Stimulated activated CD4-positive, alpha-beta T cell treated with anti-CD3 and anti-CD28 coated beads, Interleukin-4, amount 100 ng/mL, for 1 hour (primary cell): ENCODE measurements at regions not wholly inside any gene's neighbourhood (a gene's known extent, or its start where the extent isn't known, plus 50 kb on each side); places are given as distances from the start of the nearest gene placed in this dataset.

Source experiments
- DNase-seq: peaks from one replicate; pipeline ENCODE4 v3.0.0-alpha.2; 2020

- no peak for DNase-seq
These were observed 57.8 kb downstream of the PRLHR start for GRCh38 chr10:118537623-118538022.

- DNase-seq, result no peak
These were observed 61.3 kb downstream of the PRLHR start for GRCh38 chr10:118534136-118534535.

- no peak for DNase-seq
These were observed 64.2 kb downstream of the PRLHR start for GRCh38 chr10:118531105-118531852.

- DNase-seq, result no peak
These were observed 67.0 kb downstream of the PRLHR start for GRCh38 chr10:118528426-118528825.

GRCh38 chr10:118523775-118524174 lies 71.7 kb downstream of the PRLHR start:
- DNase-seq, result no peak

GRCh38 chr10:118522791-118523498 lies 72.5 kb downstream of the PRLHR start:
- no peak for DNase-seq

GRCh38 chr10:118521415-118522117 lies 73.9 kb downstream of the PRLHR start:
- no peak for DNase-seq

- DNase-seq, result no peak
These were observed 75.2 kb downstream of the PRLHR start for GRCh38 chr10:118520116-118520742.

- no peak for DNase-seq
These were observed 77.4 kb downstream of the PRLHR start for GRCh38 chr10:118518095-118518494.

GRCh38 chr10:118516716-118517115 lies 78.7 kb downstream of the PRLHR start:
- no peak for DNase-seq

- DNase-seq, result no peak
These were observed 82.3 kb downstream of the PRLHR start for GRCh38 chr10:118513174-118513573.

- no peak for DNase-seq
These were observed 83.7 kb downstream of the PRLHR start for GRCh38 chr10:118511711-118512110.

- no peak for DNase-seq
These were observed 86.6 kb downstream of the PRLHR start for GRCh38 chr10:118508863-118509262.

GRCh38 chr10:118508355-118508754 lies 87.1 kb downstream of the PRLHR start:
- no peak for DNase-seq

- DNase-seq, result no peak
These were observed 88.5 kb downstream of the PRLHR start for GRCh38 chr10:118506671-118507590.

GRCh38 chr10:118505363-118505762 lies 90.1 kb downstream of the PRLHR start:
- DNase-seq, result no peak

GRCh38 chr10:118504467-118505205 lies 90.8 kb downstream of the PRLHR start:
- no peak for DNase-seq

- DNase-seq, result no peak
These were observed 91.4 kb downstream of the PRLHR start for GRCh38 chr10:118504044-118504443.

- no peak for DNase-seq
These were observed 92.3 kb downstream of the PRLHR start for GRCh38 chr10:118503192-118503591.

GRCh38 chr10:118501637-118502440 lies 93.6 kb downstream of the PRLHR start:
- no peak for DNase-seq

- DNase-seq, result no peak
These were observed 94.3 kb downstream of the PRLHR start for GRCh38 chr10:118501171-118501570.
